Loucy (cell line): ENCODE measurements at regions not wholly inside any gene's neighbourhood (a gene's known extent, or its start where the extent isn't known, plus 50 kb on each side); places are given as distances from the start of the nearest gene placed in this dataset.

Source experiments
- EZH2phosphoT487 ChIP-seq: fragments of 200-600 bp; IDR thresholded peaks from 2 replicates; pipeline ENCODE4 v1.6.1; 2018; ENCODE audit warnings: antibody characterized with exemption, mild to moderate bottlenecking, moderate library complexity, borderline replicate concordance
- TF ChIP-seq, protein P1 (sequence below): fragments of 200-600 bp; sonication (generic); conservative IDR thresholded peaks from 2 replicates; pipeline ENCODE4 v1.5.1; 2014; ENCODE audit warnings: mild to moderate bottlenecking, antibody characterized with exemption, low read length

DNA sequence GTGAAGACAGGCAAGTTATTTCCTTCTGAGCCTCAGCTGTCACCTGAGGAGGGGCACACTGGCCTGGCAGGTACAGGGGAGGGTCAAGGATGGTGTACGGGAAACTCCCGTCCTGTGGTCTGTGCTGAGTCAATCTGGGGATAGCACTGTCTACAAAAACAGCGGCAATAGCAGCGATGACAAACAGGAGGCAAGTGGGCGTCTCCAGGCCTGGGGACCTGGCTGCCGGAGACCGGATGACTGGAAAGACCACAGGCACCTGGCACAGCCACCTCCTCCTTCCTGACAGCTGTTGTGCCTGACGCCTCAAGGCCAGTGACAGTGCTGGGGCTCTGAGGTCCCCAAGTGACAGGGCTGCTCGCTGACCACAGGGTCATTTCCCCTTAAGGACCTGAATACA is 202.1 kb upstream of the HS6ST1 start:
- TF ChIP-seq, protein P1, sequence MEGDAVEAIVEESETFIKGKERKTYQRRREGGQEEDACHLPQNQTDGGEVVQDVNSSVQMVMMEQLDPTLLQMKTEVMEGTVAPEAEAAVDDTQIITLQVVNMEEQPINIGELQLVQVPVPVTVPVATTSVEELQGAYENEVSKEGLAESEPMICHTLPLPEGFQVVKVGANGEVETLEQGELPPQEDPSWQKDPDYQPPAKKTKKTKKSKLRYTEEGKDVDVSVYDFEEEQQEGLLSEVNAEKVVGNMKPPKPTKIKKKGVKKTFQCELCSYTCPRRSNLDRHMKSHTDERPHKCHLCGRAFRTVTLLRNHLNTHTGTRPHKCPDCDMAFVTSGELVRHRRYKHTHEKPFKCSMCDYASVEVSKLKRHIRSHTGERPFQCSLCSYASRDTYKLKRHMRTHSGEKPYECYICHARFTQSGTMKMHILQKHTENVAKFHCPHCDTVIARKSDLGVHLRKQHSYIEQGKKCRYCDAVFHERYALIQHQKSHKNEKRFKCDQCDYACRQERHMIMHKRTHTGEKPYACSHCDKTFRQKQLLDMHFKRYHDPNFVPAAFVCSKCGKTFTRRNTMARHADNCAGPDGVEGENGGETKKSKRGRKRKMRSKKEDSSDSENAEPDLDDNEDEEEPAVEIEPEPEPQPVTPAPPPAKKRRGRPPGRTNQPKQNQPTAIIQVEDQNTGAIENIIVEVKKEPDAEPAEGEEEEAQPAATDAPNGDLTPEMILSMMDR = no peak
- TF ChIP-seq EZH2phosphoT487 = no peak
